ENCODE measurements at regions not wholly inside any gene's neighbourhood (a gene's known extent, or its start where the extent isn't known, plus 50 kb on each side); places are given as distances from the start of the nearest gene placed in this dataset.

DNA sequence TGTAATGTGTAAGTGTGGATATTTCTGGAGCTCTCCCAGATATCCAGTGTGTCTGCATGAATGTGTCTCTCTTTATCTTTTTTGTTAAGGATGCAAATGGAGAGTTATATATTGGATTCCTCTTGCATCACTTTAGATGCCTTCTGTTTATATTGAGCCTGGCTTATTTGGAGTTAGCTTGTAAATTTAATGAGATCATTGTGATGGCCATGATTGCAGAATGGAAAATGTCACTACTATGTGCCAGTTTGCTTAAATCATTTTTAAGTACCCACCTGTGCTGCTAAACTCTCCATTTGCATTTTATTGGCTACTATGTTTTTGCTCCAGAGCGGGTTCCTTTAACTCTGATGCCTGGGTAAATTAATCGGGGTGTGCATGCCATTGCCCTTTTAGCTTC lies 334.8 kb downstream of the UTRN start:
- Mint-ChIP-seq H3K36me3 (ENCODE audit: insufficient read depth, unreplicated experiment) (peaks cover 8% of the 10 kb centered on the region), H3K9me3 (ENCODE audit: unreplicated experiment) (no peaks in the 10 kb centered on the region), H3K27ac (ENCODE audit: unreplicated experiment) (no peak overlapping the region), H3K4me3 (ENCODE audit: unreplicated experiment) (no peak overlapping the region), H3K27me3 (ENCODE audit: insufficient read depth, unreplicated experiment) (no peaks in the 10 kb centered on the region), H3K4me1 (ENCODE audit: low read depth, unreplicated experiment) (peaks cover 33% of the 10 kb centered on the region)
- Histone ChIP-seq H3K36me3 (ENCODE audit: control insufficient read depth, insufficient read depth, low read length) (no peaks in the 10 kb centered on the region), H3K4me3 (ENCODE audit: low read depth, low read length) (no peak overlapping the region), H3K27me3 (replicated peaks; ENCODE audit: control insufficient read depth, insufficient read depth, low read length) (no peaks in the 10 kb centered on the region), H3K4me1 (peaks cover 17% of the 10 kb centered on the region), H3K9me3 (no peaks in the 10 kb centered on the region)
- no peak for DNase-seq
- no TSS peak for BruUV-seq (replicated peaks)
- ChIA-PET CTCF (no interaction called here), POLR2A (no interaction called here)
- intact Hi-C loops (cut with micrococcal nuclease; ENCODE audit: unreplicated experiment), result loop anchor here (2.0 kb wide), 1 partner anchor 41 kb away; no protein-coding TSS in a partner anchor
- TF ChIP-seq, protein P1, sequence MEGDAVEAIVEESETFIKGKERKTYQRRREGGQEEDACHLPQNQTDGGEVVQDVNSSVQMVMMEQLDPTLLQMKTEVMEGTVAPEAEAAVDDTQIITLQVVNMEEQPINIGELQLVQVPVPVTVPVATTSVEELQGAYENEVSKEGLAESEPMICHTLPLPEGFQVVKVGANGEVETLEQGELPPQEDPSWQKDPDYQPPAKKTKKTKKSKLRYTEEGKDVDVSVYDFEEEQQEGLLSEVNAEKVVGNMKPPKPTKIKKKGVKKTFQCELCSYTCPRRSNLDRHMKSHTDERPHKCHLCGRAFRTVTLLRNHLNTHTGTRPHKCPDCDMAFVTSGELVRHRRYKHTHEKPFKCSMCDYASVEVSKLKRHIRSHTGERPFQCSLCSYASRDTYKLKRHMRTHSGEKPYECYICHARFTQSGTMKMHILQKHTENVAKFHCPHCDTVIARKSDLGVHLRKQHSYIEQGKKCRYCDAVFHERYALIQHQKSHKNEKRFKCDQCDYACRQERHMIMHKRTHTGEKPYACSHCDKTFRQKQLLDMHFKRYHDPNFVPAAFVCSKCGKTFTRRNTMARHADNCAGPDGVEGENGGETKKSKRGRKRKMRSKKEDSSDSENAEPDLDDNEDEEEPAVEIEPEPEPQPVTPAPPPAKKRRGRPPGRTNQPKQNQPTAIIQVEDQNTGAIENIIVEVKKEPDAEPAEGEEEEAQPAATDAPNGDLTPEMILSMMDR (IDR thresholded peaks at IDR 0.05; ENCODE audit: insufficient read depth in 1 of 2, low read depth in 1 of 2, low read length in 1 of 2, severe bottlenecking in 1 of 2, unreplicated experiment in 1 of 2), result no peak

DNA sequence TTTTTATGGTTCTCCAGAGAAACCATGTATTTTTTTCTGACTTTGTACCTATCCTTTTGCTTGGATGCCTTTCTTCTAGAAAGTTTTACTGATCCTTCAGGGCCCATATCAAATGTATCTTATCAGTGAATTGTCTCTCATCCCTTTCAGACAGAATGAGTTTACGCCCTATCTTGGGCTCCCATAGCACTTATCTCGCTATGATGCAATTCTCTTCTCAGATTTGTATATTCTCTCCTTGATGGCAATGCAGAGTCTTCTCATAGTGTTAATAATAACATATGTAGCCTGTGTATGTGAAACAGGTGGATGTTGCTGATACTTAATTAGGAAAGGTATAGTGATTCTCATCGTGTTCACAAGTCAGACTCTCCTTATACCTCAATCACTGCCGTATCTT lies 336.2 kb downstream of the UTRN start:
- intact Hi-C loops (cut with micrococcal nuclease; ENCODE audit: unreplicated experiment), result loop anchor here (2.0 kb wide), 1 partner anchor 39 kb away; no protein-coding TSS in a partner anchor
- no peak overlapping the region for H3K4me3 ChIP-seq (ENCODE audit: low read depth, low read length)
- Mint-ChIP-seq H3K27me3 (ENCODE audit: insufficient read depth, unreplicated experiment) (no peaks in the 10 kb centered on the region), H3K27ac (ENCODE audit: unreplicated experiment) (no peak overlapping the region), H3K9me3 (ENCODE audit: unreplicated experiment) (no peaks in the 10 kb centered on the region), H3K4me1 (ENCODE audit: low read depth, unreplicated experiment) (peaks cover 36% of the 10 kb centered on the region), H3K4me3 (ENCODE audit: unreplicated experiment) (no peak overlapping the region), H3K36me3 (ENCODE audit: insufficient read depth, unreplicated experiment) (peaks cover 8% of the 10 kb centered on the region)
- H3K9me3 ChIP-seq, result no peaks in the 10 kb centered on the region
- H3K27me3 ChIP-seq (replicated peaks; ENCODE audit: control insufficient read depth, insufficient read depth, low read length), result no peaks in the 10 kb centered on the region
- CTCF ChIA-PET, result no interaction called here
- BruUV-seq (replicated peaks), result no TSS peak
- TF ChIP-seq, protein P1 (IDR thresholded peaks at IDR 0.05; ENCODE audit: insufficient read depth in 1 of 2, low read depth in 1 of 2, low read length in 1 of 2, severe bottlenecking in 1 of 2, unreplicated experiment in 1 of 2), result no peak
- H3K4me1 ChIP-seq, result peaks cover 20% of the 10 kb centered on the region
- peak in 1 of 2 experiments; percentile 14 for DNase-seq
- POLR2A ChIA-PET, result no interaction called here
- H3K36me3 ChIP-seq (ENCODE audit: control insufficient read depth, insufficient read depth, low read length), result no peaks in the 10 kb centered on the region

DNA sequence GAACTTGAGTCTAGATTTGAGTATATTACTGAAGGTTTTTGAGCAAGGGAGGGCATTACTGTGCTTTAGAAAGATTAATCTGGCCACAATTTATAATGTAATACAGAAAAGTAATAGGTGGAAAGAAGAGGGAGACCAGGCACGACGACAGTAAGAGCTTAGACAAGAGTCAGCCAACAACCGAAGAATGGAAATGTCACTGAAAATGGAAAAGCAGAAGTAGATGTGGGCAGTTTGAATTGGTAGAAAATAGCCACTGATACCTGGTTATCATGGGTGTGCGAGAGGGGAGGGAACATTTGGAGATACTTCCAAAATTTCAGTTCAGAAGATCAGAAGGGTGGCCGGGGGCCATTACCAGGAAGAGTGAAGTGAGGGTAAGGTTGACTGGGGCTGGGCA lies 339.1 kb downstream of the UTRN start:
- Mint-ChIP-seq H3K9me3 (ENCODE audit: unreplicated experiment) (no peaks in the 10 kb centered on the region), H3K4me3 (ENCODE audit: unreplicated experiment) (no peak overlapping the region), H3K36me3 (ENCODE audit: insufficient read depth, unreplicated experiment) (peaks cover 7% of the 10 kb centered on the region), H3K4me1 (ENCODE audit: low read depth, unreplicated experiment) (peaks cover 36% of the 10 kb centered on the region), H3K27me3 (ENCODE audit: insufficient read depth, unreplicated experiment) (no peaks in the 10 kb centered on the region), H3K27ac (ENCODE audit: unreplicated experiment) (peak overlapping the region; percentile 11)
- Histone ChIP-seq H3K36me3 (ENCODE audit: control insufficient read depth, insufficient read depth, low read length) (no peaks in the 10 kb centered on the region), H3K9me3 (no peaks in the 10 kb centered on the region), H3K4me1 (peaks cover 23% of the 10 kb centered on the region), H3K4me3 (ENCODE audit: low read depth, low read length) (no peak overlapping the region), H3K27me3 (replicated peaks; ENCODE audit: control insufficient read depth, insufficient read depth, low read length) (no peaks in the 10 kb centered on the region)
- intact Hi-C loops (cut with micrococcal nuclease; ENCODE audit: unreplicated experiment), result no loop called here
- CTCF ChIA-PET, result no interaction called here
- POLR2A ChIA-PET, result no interaction called here
- BruUV-seq (replicated peaks), result no TSS peak
- DNase-seq, result no peak
- TF ChIP-seq, protein P1 (IDR thresholded peaks at IDR 0.05; ENCODE audit: insufficient read depth in 1 of 2, low read depth in 1 of 2, low read length in 1 of 2, severe bottlenecking in 1 of 2, unreplicated experiment in 1 of 2), result no peak
